ENCODE measurements at regions not wholly inside any gene's neighbourhood (a gene's known extent, or its start where the extent isn't known, plus 50 kb on each side); places are given as distances from the start of the nearest gene placed in this dataset.
"Not testable (repeated sequence)": the region's sequence is repeated elsewhere in the genome, so short reads cannot be mapped to it uniquely, and the experiment has no call there.

- H3K36me3 ChIP-seq = no peaks in the 10 kb centered on the region
- no peak overlapping the region for H3K27ac ChIP-seq
- no peaks in the 10 kb centered on the region for H3K4me1 ChIP-seq
- no peaks in the 10 kb centered on the region for H3K27me3 ChIP-seq
- DNase-seq (ENCODE audit: low spot score in 2 of 2) = no peak
- peaks cover 5% of the 10 kb centered on the region for H3K9me3 ChIP-seq
- 85% methylated on average over 13 of the region's 13 CpGs for WGBS
- no peak overlapping the region for H3K4me3 ChIP-seq
- TF ChIP-seq POLR2A (IDR thresholded peaks at IDR 0.05) (no peak), EP300 (IDR thresholded peaks at IDR 0.05) (no peak), POLR2AphosphoS5 (IDR thresholded peaks at IDR 0.05) (no peak), CTCF (IDR thresholded peaks at IDR 0.05) (no peak)
These were observed 253.8 kb downstream of the ZNF608 start for GRCh38 chr5:124492444-124493224.

GRCh38 chr5:124490315-124490714 is 256.1 kb downstream of the ZNF608 start:
- H3K27me3 ChIP-seq; H3K4me1 ChIP-seq; H3K4me3 ChIP-seq; H3K27ac ChIP-seq; H3K9me3 ChIP-seq; H3K36me3 ChIP-seq; DNase-seq (ENCODE audit: low spot score in 2 of 2): not testable (repeated sequence)
- 100% methylated on average over 2 of the region's 2 CpGs for WGBS

DNA sequence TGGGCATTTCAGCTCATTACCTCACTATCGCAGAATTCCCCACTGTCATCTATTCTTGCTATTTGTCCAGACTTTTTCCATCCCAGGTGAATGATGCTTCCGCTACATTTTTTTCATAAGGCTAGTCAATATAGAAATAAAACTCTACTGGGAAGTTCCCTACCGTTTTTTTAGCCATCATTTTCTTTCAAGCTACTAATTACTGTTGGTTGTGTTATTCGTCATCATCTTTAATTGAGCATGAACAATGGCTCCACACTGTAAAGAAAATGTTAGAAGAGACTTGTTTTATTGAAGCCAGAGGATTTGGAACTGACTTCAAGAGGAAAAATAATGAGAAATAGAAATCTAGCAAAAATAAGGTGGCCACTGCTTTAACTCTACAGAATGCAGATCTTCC is 265.0 kb downstream of the ZNF608 start:
- Histone ChIP-seq H3K27ac (no peak overlapping the region), H3K4me1 (no peaks in the 10 kb centered on the region), H3K27me3 (no peaks in the 10 kb centered on the region), H3K9me3 (no peaks in the 10 kb centered on the region), H3K36me3 (no peaks in the 10 kb centered on the region), H3K4me3 (no peak overlapping the region)
- DNase-seq (ENCODE audit: low spot score in 2 of 2) = no peak
- 86% methylated on average over 4 of the region's 4 CpGs for WGBS
- no peak for TF ChIP-seq EP300 (IDR thresholded peaks at IDR 0.05)
- no peak for TF ChIP-seq CTCF (IDR thresholded peaks at IDR 0.05)
- no peak for TF ChIP-seq POLR2A (IDR thresholded peaks at IDR 0.05)
- TF ChIP-seq POLR2AphosphoS5 (IDR thresholded peaks at IDR 0.05) = no peak

GRCh38 chr5:124480964-124481363 is 265.5 kb downstream of the ZNF608 start:
- Histone ChIP-seq H3K36me3 (no peaks in the 10 kb centered on the region), H3K4me1 (no peaks in the 10 kb centered on the region), H3K27me3 (no peaks in the 10 kb centered on the region), H3K9me3 (no peaks in the 10 kb centered on the region), H3K27ac (no peak overlapping the region), H3K4me3 (no peak overlapping the region)
- no peak for TF ChIP-seq EP300 (IDR thresholded peaks at IDR 0.05)
- no peak for TF ChIP-seq POLR2A (IDR thresholded peaks at IDR 0.05)
- no peak for TF ChIP-seq CTCF (IDR thresholded peaks at IDR 0.05)
- TF ChIP-seq POLR2AphosphoS5 (IDR thresholded peaks at IDR 0.05) = no peak
- no peak for DNase-seq (ENCODE audit: low spot score in 2 of 2)
- WGBS = 92% methylated on average over 5 of the region's 5 CpGs

DNA sequence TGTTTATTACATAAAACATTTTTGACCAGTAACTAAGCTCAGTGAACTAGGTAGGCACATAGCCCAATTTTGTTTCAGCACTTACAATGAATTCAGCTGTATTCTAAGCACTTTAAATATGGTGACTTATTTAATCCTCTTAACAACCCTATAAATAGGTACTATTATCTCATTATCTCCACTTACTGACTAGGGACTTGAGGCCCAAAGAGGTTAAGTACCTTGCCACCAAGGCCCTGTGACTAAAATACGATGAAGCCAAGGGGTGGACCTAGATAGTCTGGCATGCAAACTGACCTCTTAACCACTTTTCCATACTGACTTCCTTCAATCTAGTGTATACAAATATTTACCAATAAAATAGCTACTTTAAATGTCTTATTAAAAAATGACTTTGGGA is 266.4 kb downstream of the ZNF608 start:
- H3K4me3 ChIP-seq = no peak overlapping the region
- H3K4me1 ChIP-seq = no peaks in the 10 kb centered on the region
- no peaks in the 10 kb centered on the region for H3K36me3 ChIP-seq
- H3K27ac ChIP-seq = no peak overlapping the region
- H3K9me3 ChIP-seq = no peaks in the 10 kb centered on the region
- 97% methylated on average over 1 of the region's 1 CpG for WGBS
- no peaks in the 10 kb centered on the region for H3K27me3 ChIP-seq
- TF ChIP-seq CTCF (IDR thresholded peaks at IDR 0.05) (no peak), POLR2A (IDR thresholded peaks at IDR 0.05) (no peak), EP300 (IDR thresholded peaks at IDR 0.05) (no peak), POLR2AphosphoS5 (IDR thresholded peaks at IDR 0.05) (no peak)
- DNase-seq (ENCODE audit: low spot score in 2 of 2) = no peak

GRCh38 chr5:124478264-124478663 is 268.2 kb downstream of the ZNF608 start:
- no peaks in the 10 kb centered on the region for H3K9me3 ChIP-seq
- no peaks in the 10 kb centered on the region for H3K27me3 ChIP-seq
- H3K4me3 ChIP-seq = no peak overlapping the region
- WGBS = 90% methylated on average over 1 of the region's 1 CpG
- H3K4me1 ChIP-seq = no peaks in the 10 kb centered on the region
- no peak overlapping the region for H3K27ac ChIP-seq
- no peaks in the 10 kb centered on the region for H3K36me3 ChIP-seq
- DNase-seq (ENCODE audit: low spot score in 2 of 2) = no peak
- TF ChIP-seq EP300 (IDR thresholded peaks at IDR 0.05) = no peak
- TF ChIP-seq CTCF (IDR thresholded peaks at IDR 0.05) = no peak
- TF ChIP-seq POLR2A (IDR thresholded peaks at IDR 0.05) = no peak
- no peak for TF ChIP-seq POLR2AphosphoS5 (IDR thresholded peaks at IDR 0.05)
